C4-2B (cell line): ENCODE measurements at regions not wholly inside any gene's neighbourhood (a gene's known extent, or its start where the extent isn't known, plus 50 kb on each side); places are given as distances from the start of the nearest gene placed in this dataset.

ENCODE experiments used
- H3K27ac ChIP-seq: fragments of 450-650 bp; 2 replicates; pipeline ENCODE4 v1.5.1; 2017
- ZFX ChIP-seq: fragments of 450-650 bp; IDR thresholded peaks from 2 replicates; pipeline ENCODE4 v1.6.1; 2017
- TF ChIP-seq, protein P1 (sequence below): fragments of 450-650 bp; conservative IDR thresholded peaks from 2 replicates; pipeline ENCODE4 v1.5.1; 2017; ENCODE audit warnings: mild to moderate bottlenecking

DNA sequence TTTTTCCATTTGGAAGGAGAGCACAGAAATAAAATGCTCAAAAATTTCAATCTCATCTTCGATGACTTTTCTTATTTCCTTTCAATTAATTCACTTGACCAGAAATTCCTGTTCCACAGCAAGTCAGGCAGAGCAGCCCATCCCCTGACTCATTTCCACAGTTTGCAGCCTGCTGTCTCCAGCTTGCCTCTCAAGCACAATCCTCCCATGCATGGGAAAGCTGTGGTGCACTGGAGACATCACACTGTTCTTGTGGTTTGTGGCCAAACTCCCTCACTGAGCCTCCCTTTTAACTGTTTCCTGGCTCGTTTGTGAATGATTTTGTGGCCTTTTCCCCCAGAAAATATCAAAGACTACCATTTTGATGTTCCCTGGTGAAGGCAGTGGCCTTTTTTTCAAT, 114.0 kb upstream of the ENPEP start:
- H3K27ac ChIP-seq, result no peak overlapping the region
- no peak for TF ChIP-seq ZFX
- TF ChIP-seq, protein P1, sequence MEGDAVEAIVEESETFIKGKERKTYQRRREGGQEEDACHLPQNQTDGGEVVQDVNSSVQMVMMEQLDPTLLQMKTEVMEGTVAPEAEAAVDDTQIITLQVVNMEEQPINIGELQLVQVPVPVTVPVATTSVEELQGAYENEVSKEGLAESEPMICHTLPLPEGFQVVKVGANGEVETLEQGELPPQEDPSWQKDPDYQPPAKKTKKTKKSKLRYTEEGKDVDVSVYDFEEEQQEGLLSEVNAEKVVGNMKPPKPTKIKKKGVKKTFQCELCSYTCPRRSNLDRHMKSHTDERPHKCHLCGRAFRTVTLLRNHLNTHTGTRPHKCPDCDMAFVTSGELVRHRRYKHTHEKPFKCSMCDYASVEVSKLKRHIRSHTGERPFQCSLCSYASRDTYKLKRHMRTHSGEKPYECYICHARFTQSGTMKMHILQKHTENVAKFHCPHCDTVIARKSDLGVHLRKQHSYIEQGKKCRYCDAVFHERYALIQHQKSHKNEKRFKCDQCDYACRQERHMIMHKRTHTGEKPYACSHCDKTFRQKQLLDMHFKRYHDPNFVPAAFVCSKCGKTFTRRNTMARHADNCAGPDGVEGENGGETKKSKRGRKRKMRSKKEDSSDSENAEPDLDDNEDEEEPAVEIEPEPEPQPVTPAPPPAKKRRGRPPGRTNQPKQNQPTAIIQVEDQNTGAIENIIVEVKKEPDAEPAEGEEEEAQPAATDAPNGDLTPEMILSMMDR, result no peak

DNA sequence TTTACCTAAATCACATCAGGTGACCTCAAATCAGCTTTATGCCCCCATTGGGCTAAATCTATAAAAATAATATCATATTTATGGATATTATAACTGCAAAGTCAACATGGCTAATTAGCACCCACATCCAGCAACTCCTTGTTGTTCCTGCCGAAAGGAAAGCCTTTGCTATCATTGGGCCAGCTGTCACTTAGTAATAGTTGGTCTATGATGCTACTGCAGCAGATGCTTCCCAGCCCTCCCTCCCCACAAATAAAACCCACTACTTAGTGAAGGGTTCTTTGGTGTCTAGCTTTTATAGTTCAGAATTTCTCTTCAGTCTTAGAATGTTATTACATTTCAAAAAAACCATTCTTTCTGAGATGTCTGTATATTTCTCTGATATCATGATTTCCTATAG, 116.9 kb upstream of the ENPEP start:
- H3K27ac ChIP-seq, result no peak overlapping the region
- TF ChIP-seq, protein P1, result no peak
- TF ChIP-seq ZFX, result no peak

DNA sequence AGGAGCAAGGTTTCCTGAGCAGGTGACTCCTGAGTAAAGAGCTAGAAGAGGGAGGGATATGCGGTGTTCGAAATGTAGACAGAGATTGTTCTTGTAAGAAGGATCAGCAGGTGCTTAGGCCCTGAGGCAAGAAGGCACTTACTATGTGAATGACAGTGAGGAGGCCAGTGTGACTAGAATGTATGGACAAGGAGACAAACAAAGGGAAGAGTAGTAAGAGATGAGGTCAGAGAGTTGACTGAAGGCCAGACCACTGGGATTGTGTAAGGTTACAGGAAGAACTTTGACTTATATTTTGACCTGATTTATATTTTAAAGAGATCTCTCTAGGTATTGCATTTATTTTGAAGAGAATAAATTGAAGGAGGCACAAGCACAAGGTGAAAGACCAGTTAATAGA, 118.4 kb upstream of the ENPEP start:
- no peak overlapping the region for H3K27ac ChIP-seq
- no peak for TF ChIP-seq ZFX
- TF ChIP-seq, protein P1, result no peak

DNA sequence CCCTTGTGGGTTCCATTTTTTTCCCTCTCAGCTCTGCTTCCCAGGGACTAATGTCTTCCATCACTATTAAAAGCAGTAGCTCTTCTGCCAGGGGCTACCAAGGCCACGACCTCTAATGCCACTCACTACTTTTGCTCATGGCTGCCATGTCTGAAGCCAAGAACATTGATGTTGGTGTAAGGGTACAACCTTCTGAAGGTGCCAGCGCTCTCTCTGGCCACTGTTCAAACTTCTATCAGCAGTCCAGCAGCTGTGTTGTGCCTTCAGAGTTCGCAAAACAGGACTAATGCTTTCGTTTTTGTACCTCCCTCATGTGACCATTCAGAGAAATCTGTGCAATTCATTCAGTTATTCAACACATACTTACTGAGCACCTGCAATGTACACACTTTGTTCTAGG, 121.5 kb upstream of the ENPEP start:
- TF ChIP-seq, protein P1, result no peak
- TF ChIP-seq ZFX, result no peak
- no peak overlapping the region for H3K27ac ChIP-seq

DNA sequence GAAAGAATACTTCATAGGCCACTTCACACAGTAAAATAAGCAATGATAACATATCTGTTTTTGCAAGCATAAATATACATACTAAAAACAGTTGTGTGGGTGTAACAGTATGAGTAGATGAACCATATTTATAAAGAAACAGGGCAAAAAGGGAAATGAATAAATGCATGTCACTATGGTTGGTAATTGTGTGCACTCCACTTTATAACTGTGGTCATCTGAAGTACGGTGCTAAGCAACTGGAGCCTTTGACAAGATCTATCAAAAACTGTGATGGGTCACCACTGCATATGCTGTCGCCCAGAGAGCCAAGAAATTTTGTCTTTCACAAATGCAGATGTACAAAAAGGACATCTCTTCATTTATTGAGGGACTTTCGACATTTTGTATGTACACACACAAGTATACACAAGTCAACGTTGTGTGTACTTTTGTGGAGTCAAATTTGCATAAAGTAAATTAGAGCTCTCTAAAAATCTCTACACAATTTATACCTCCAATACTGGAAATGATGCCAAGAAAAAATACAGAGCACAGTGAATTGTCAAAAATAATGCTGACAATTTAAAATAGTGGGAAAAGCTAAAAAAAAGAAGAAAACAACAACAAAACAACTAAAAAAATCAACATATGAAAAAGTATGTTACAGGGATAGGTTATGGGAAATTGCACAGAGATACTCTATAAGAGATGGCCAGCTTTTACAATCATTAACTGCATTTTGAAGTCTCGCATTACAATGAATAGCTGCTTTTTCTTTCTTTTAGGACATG, 123.1 kb upstream of the ENPEP start:
- H3K27ac ChIP-seq, result no peak overlapping the region
- TF ChIP-seq, protein P1, result no peak

DNA sequence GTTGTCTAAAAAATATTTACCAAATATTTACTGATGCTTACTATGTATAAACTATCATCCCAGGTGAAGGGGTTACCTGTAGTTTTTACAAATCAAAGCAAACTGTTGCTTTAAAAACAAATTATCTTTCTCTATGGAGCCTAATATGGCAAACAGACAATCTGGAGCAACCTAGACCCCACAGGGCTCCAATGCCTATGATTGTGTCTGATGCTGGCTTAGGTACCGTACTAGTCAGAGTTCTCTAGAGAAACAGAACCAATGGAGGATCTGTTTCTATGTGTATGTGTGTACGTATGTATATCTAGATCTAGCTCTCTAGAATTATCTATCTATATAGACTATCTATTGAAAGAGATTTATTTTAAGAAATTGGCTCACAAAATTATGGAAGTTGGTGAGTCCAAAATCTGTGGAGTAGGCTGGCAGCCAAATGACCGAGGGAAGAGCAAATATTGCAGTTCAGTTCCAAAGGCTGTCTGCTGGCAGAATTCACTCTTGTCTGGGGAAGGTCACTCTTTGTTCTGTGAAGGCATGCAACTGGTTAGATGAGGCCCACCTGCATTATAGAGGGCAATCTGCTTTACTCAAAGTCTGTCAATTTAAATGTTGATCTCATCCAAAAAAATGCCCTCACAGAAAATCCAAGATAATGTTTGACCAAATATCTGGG, 127.1 kb upstream of the ENPEP start:
- TF ChIP-seq, protein P1, result no peak
- TF ChIP-seq ZFX, result no peak
- H3K27ac ChIP-seq, result no peak overlapping the region

DNA sequence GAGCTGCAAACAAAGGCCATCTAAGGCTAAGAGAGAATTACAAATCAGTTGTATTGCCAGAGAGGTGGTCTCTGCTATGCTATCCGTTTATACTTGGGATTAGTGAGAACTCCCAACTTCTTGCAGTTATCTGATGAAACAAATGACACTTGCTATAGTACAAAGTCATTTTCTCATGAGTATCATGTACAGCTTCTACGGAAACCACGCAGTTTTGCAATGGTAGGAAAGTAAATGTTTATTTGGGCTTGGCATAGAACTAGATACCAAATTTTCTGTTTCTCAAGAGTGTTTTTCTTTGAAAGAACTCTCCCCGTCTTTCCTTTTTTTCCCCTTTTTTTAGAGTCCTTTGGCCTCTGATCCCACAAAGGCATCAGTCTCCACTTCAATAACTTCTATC, 128.2 kb upstream of the ENPEP start:
- TF ChIP-seq ZFX, result no peak
- TF ChIP-seq, protein P1, result no peak
- H3K27ac ChIP-seq, result no peak overlapping the region
